ENCODE measurements at regions not wholly inside any gene's neighbourhood (a gene's known extent, or its start where the extent isn't known, plus 50 kb on each side); places are given as distances from the start of the nearest gene placed in this dataset.

DNA sequence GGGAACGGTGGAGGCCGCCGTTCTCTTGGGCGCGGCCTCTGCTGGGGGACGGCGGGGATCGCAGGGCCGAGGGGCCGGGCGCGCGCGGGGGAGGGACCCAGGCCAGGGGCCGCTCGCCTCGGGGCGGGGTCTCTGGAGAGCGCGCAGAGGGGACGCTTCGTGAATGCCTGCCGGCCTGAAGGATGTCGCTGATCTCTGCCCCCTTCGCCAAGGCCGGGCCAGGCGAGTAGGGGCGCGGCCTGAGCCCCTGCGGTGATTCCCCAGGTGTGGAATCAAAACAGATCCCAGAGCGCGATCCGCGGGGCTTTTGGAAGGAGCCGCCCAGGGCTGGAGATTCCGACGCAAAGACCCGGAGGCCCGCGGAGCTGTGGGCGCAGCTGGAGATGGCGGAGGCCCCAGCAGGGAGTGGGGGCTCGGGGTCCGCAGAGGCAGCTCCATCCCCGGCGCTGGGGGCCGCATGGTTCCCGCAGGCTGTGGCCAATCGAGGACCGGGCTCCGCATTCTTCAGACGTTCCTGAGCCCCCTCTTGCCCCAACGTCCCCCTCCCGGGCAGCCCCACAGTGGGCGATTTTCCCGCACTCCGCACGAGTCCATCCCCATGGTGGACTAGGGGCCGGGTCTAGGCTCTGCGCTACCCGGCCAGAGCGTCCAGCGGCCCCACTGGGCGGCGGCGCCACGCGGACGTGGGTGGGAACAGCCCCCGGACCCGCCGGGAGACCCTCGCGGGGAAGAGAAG lies 166.0 kb downstream of the ACTR3B start:
- no peak for TF ChIP-seq HOXC10 (CRISPR knock-in tag; IDR thresholded peaks at IDR 0.05)
- no peak for TF ChIP-seq ZNF138 (tag by site-specific recombination; IDR thresholded peaks at IDR 0.05; ENCODE audit: borderline replicate concordance)
- no peak for TF ChIP-seq CTCF (tag by site-specific recombination; IDR thresholded peaks at IDR 0.05)
- TF ChIP-seq ZNF274 (IDR thresholded peaks at IDR 0.05; ENCODE audit: low read length) = no peak
- TF ChIP-seq ZNF274 (tag by site-specific recombination; IDR thresholded peaks at IDR 0.05; ENCODE audit: borderline replicate concordance) = no peak
